PC-9 (cell line): ENCODE measurements at regions not wholly inside any gene's neighbourhood (a gene's known extent, or its start where the extent isn't known, plus 50 kb on each side); places are given as distances from the start of the nearest gene placed in this dataset.

Experiments
- BruUV-seq: library from RNA; stranded (reverse); fragments of 400-500 nt; replicated peaks from 2 replicates; lab custom pipeline; 2021; lab: Mats Ljungman, UMichigan
- CTCF ChIA-PET: fragments of 300-600 bp; sonication (Branson Sonifier 250); formaldehyde crosslinking; loops from one replicate; lab custom pipeline; 2022; ENCODE audit warnings: antibody characterized with exemption; lab: Charles Lee
- POLR2A ChIA-PET: fragments of 300-600 bp; sonication (Branson Sonifier 250); formaldehyde crosslinking; loops from one replicate; lab custom pipeline; 2022; ENCODE audit warnings: antibody characterized with exemption; ENCODE audit not compliant: unreplicated experiment; lab: Charles Lee
- DNase-seq, 2 experiments: peaks; one replicate each; pipeline versions ENCODE4 v3.0.0 to v3.0.0-alpha.2; 2015 to 2022; ENCODE audit warnings: mixed read lengths in 1 of 2
- H2AFZ ChIP-seq: fragments of 200-600 bp; sonication (generic); 2 replicates; pipeline ENCODE4 v1.8.1; 2017; ENCODE audit warnings: antibody characterized with exemption
- H3F3A ChIP-seq: fragments of 200-600 bp; sonication (generic); 2 replicates; pipeline ENCODE4 v1.8.1; 2017; ENCODE audit warnings: antibody characterized with exemption, mild to moderate bottlenecking, low read depth; ENCODE audit not compliant: insufficient read depth
- H3K27ac ChIP-seq: fragments of 200-600 bp; sonication (generic); 2 replicates; pipeline ENCODE4 v1.6.1; 2016; ENCODE audit warnings: mixed run types
- H3K27me3 ChIP-seq: fragments of 200-600 bp; sonication (generic); 2 replicates; pipeline ENCODE4 v1.6.1; 2016; ENCODE audit warnings: low read depth, mixed run types; ENCODE audit not compliant: insufficient read depth
- H3K36me3 ChIP-seq: fragments of 200-600 bp; sonication (generic); 2 replicates; pipeline ENCODE4 v1.6.1; 2016; ENCODE audit warnings: low read depth, mixed run types
- H3K4me1 ChIP-seq: fragments of 200-600 bp; sonication (generic); replicated peaks from 2 replicates; pipeline ENCODE4 v1.6.1; 2016; ENCODE audit warnings: mixed run types; ENCODE audit not compliant: insufficient read depth
- H3K4me2 ChIP-seq: fragments of 200-600 bp; sonication (generic); 2 replicates; pipeline ENCODE4 v1.6.1; 2017; ENCODE audit warnings: mixed run types
- H3K4me3 ChIP-seq: fragments of 200-600 bp; sonication (generic); 2 replicates; pipeline ENCODE4 v1.6.1; 2016; ENCODE audit warnings: mixed run types
- H3K79me2 ChIP-seq: fragments of 200-600 bp; sonication (generic); 2 replicates; pipeline ENCODE4 v1.6.1; 2017; ENCODE audit warnings: low read depth, mixed run types
- H3K9me2 ChIP-seq: fragments of 200-600 bp; sonication (generic); 2 replicates; pipeline ENCODE4 v1.8.1; 2017; ENCODE audit warnings: mild to moderate bottlenecking; ENCODE audit not compliant: insufficient read depth
- H3K9me3 ChIP-seq: fragments of 200-600 bp; sonication (generic); 2 replicates; pipeline ENCODE4 v1.8.1; 2016; ENCODE audit warnings: low read depth; ENCODE audit not compliant: insufficient read depth
- H4K20me1 ChIP-seq: fragments of 200-600 bp; sonication (generic); 2 replicates; pipeline ENCODE4 v1.8.1; 2017; ENCODE audit not compliant: insufficient read depth
- CTCF ChIP-seq: fragments of 200-600 bp; sonication (generic); conservative IDR thresholded peaks from 2 replicates; pipeline ENCODE4 v1.6.1; 2017; ENCODE audit warnings: mixed run types, antibody characterized with exemption, mild to moderate bottlenecking, moderate library complexity
- EZH2 ChIP-seq: fragments of 200-600 bp; sonication (generic); IDR thresholded peaks from 2 replicates; pipeline ENCODE4 v1.8.0; 2017; ENCODE audit warnings: antibody characterized with exemption, low read depth
- intact Hi-C: fragments of 100-400 bp; cut with micrococcal nuclease; formaldehyde crosslinking; loops from one replicate; pipeline ENCODE4 v1.10.0; 2022; ENCODE audit not compliant: unreplicated experiment

- BruUV-seq, result no TSS peak
- no peak overlapping the region for H3K4me3 ChIP-seq
- no peak overlapping the region for H3K27ac ChIP-seq
- ChIA-PET CTCF (no interaction called here), POLR2A (no interaction called here)
- H3F3A ChIP-seq, result no peaks in the 10 kb centered on the region
- H2AFZ ChIP-seq, result no peak overlapping the region
- H3K9me3 ChIP-seq, result no peaks in the 10 kb centered on the region
- no peaks in the 10 kb centered on the region; the same call in 1 of the 2 replicates for H4K20me1 ChIP-seq
- H3K4me2 ChIP-seq, result no peak overlapping the region
- TF ChIP-seq CTCF, result no peak
- TF ChIP-seq EZH2, result no peak
- H3K79me2 ChIP-seq, result no peaks in the 10 kb centered on the region
- DNase-seq, result no peak
- peaks cover 22% of the 10 kb centered on the region for H3K27me3 ChIP-seq
- no peaks in the 10 kb centered on the region for H3K4me1 ChIP-seq
- no peaks in the 10 kb centered on the region for H3K9me2 ChIP-seq
- H3K36me3 ChIP-seq, result no peaks in the 10 kb centered on the region
- intact Hi-C loops, result no loop called here
These were observed 1043.0 kb downstream of the VRK1 start for GRCh38 chr14:97840159-97840558.

- no peaks in the 10 kb centered on the region for H3F3A ChIP-seq
- CTCF ChIA-PET, result no interaction called here
- peaks cover 22% of the 10 kb centered on the region for H3K27me3 ChIP-seq
- no peak for DNase-seq
- no peaks in the 10 kb centered on the region for H4K20me1 ChIP-seq
- H3K4me3 ChIP-seq, result no peak overlapping the region
- no peak overlapping the region for H3K4me2 ChIP-seq
- no TSS peak for BruUV-seq
- no peak overlapping the region for H3K27ac ChIP-seq
- H3K9me3 ChIP-seq, result no peaks in the 10 kb centered on the region
- intact Hi-C loops, result no loop called here
- POLR2A ChIA-PET, result no interaction called here
- TF ChIP-seq EZH2 (no peak), CTCF (no peak)
- H3K36me3 ChIP-seq, result no peaks in the 10 kb centered on the region
- no peaks in the 10 kb centered on the region for H3K9me2 ChIP-seq
- H3K79me2 ChIP-seq, result no peaks in the 10 kb centered on the region
- no peak overlapping the region for H2AFZ ChIP-seq
- no peaks in the 10 kb centered on the region for H3K4me1 ChIP-seq
These were observed 1044.6 kb downstream of the VRK1 start for GRCh38 chr14:97841762-97842161.

GRCh38 chr14:97843066-97843465 lies 1045.9 kb downstream of the VRK1 start:
- Histone ChIP-seq H3K27me3 (peaks cover 22% of the 10 kb centered on the region), H3K4me2 (no peak overlapping the region), H3K4me3 (no peak overlapping the region), H3K79me2 (no peaks in the 10 kb centered on the region), H3K9me2 (no peaks in the 10 kb centered on the region), H2AFZ (no peak overlapping the region), H4K20me1 (no peaks in the 10 kb centered on the region), H3K36me3 (no peaks in the 10 kb centered on the region), H3K27ac (no peak overlapping the region), H3K4me1 (no peaks in the 10 kb centered on the region), H3F3A (no peaks in the 10 kb centered on the region), H3K9me3 (no peaks in the 10 kb centered on the region)
- no peak for TF ChIP-seq EZH2
- no peak for TF ChIP-seq CTCF
- BruUV-seq, result no TSS peak
- ChIA-PET POLR2A (no interaction called here), CTCF (no interaction called here)
- no peak for DNase-seq
- intact Hi-C loops, result no loop called here
